Daoy (cell line): ENCODE measurements at regions not wholly inside any gene's neighbourhood (a gene's known extent, or its start where the extent isn't known, plus 50 kb on each side); places are given as distances from the start of the nearest gene placed in this dataset.
A peak's percentile ranks its signal among the peaks of the same experiment; 100 is the strongest.

ENCODE experiments used
- DNase-seq: peaks from one replicate; pipeline ENCODE4 v3.0.0-alpha.2; 2015; ENCODE audit warnings: low read depth

- DNase-seq = no peak
Measured at GRCh38 chr20:12891643-12892042, 117.1 kb upstream of the SPTLC3 start.

DNA sequence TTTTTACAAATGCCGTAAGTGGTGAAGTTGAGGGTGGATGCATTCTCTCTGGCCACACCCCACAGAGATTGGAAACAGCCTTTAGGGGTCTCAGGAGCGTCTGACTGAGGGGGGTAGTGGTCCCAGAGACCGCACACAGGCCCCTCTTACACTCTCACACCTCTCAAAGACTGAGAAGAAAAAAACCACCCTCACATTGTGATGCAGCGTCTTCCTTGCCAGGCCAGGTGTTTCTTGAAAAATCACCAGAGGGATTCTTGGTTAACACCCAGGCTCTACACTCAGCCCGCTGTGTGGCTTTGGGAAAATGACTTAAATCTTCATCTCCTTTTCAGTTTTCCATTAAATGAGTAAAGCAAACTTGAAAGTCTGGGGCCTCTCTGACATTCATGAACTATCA, 115.8 kb upstream of the SPTLC3 start:
- no peak for DNase-seq

DNA sequence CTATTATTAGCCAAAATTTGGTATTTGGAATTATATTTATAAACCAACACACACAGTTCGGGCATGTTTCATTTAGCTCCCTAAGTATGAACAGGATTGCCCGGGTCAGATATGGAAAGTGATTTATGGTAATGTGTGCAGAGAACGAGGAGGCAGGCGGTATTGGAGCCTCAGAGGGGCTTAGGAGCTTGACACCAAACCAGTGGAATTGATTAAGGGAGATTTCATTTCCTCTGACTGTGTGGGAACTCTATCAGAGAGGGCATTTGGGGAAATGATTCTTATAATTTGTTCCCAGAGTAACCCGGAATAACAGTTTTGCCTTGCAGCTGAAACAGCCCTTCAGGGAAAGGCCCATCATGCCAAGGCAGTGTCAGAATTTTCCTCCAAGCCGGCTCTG, 115.1 kb upstream of the SPTLC3 start:
- no peak for DNase-seq

GRCh38 chr20:12894089-12894488, 114.7 kb upstream of the SPTLC3 start:
- no peak for DNase-seq

DNA sequence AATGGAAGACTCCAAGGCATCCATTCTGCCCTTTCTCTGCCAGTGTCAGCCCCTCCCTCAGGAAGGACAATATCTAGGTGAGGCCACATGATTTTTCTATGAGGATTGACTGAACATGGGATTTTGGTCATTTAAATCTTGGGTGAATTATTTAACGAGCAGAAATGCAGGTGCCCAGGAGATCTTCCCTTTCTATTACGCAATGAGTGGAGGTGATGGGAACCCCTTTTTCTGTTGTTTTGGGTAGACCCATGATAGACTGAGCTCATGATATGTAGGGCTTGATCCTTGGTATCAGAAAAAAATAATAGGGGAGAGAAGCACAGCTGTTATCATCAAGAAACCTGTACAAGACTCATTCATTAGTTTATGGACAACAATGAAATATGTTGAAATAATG, 112.6 kb upstream of the SPTLC3 start:
- no peak for DNase-seq

GRCh38 chr20:12902992-12903391, 105.8 kb upstream of the SPTLC3 start:
- DNase-seq = no peak

DNA sequence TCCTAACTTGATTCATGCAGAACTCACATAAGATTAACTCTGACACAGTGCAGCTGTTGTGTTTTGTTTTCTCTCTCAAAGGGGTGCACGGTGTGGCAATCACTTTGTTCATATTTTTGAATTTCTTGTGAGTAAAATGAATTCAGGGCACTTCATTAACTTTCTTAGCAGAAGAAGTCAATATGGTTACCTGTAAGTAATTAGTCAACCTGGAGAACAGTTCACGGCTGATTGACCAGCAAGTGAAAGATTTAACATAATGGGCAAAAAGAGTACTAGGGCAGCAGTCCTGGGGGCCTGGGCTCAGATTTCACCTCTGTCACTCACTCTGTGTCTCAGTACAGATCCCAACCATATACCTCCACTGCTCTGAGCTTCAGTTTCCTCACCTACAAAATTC, 102.4 kb upstream of the SPTLC3 start:
- DNase-seq = no peak

DNA sequence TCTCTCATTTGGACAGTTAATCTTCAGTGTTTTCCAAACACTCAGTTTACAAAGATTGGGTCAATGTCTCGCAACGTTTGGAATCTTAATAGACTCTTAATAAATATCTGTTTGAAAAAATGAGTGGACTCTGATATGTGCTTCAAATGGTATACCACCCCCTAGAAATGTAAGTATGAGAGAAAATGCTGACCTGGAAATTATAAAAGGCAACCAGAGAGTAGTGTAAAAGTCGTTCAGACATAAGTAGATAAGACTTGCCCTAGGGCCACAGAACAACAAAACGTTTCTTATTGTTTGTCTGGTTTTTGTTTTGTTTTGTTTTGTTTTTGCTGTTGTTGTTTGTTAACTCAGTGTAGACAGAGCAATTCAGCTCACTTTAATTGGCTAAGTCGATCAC, 97.4 kb upstream of the SPTLC3 start:
- no peak for DNase-seq

- DNase-seq = no peak
Measured at GRCh38 chr20:12913781-12914443, 94.9 kb upstream of the SPTLC3 start.

DNA sequence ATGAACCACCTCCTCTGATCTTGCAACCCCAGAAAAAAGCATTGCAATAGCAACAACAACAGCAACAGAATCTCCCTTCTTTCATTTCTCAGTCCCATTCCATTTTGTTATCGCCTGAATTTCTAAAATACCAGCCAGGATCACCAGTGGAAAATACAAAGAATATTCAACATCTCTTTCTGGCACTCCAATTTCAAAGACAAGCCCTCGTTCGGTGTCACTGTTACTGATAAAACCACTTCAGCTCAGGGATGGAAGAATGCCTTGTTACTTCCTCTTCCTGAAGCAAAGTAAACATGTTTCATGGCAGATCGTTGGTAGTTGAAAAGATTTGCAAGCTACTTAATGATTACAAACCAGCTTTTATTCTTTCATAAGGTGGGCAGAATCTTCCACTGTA, 94.0 kb upstream of the SPTLC3 start:
- DNase-seq = no peak

GRCh38 chr20:12916699-12917098, 92.1 kb upstream of the SPTLC3 start:
- DNase-seq = no peak

DNA sequence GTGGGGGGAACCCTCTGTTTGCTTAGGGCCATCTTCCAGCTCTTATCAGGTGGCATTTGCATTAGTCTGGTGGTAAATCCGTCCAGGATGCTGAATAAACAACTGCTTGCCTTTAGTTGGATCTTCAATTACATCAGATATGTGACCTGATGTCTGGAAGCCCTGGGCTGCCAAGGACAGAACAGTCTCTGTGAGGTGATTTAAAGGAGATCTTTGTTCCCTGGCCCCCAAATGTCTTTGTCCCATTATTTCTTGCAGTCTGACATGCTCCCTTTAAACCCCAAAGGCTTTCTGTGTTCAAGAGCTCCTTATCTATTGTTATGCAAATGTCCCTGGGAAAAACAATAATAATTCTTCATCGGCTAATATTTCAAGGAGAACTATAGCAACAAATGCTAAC, 84.6 kb upstream of the SPTLC3 start:
- DNase-seq = no peak

DNA sequence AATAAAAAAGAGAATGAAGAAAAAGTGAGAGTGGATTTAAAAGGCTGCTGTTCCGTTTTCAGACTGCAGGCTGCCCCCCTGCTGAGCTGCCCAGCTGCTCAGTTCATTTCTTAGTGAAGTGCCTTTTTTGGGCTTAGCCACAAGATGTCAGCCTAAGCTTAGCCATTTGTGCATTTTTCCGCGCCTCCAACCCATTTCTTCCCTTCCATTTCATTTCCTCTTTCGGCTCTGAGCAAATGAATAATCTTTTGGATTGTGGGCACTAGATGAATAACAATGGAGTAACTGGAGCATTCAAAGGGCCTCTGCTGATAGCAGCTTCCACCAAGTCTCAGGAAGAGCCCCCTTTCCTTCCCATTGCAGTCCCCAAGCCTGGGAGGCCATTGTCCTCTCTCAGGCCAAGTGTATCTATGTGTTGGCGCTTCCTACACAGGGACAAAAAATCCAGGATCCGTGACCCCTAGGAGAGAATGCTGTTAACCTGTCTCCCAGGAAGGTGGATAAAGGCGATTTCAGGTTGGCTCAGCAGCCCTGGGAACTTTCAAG, 83.5 kb upstream of the SPTLC3 start:
- peak; percentile 83 for DNase-seq

DNA sequence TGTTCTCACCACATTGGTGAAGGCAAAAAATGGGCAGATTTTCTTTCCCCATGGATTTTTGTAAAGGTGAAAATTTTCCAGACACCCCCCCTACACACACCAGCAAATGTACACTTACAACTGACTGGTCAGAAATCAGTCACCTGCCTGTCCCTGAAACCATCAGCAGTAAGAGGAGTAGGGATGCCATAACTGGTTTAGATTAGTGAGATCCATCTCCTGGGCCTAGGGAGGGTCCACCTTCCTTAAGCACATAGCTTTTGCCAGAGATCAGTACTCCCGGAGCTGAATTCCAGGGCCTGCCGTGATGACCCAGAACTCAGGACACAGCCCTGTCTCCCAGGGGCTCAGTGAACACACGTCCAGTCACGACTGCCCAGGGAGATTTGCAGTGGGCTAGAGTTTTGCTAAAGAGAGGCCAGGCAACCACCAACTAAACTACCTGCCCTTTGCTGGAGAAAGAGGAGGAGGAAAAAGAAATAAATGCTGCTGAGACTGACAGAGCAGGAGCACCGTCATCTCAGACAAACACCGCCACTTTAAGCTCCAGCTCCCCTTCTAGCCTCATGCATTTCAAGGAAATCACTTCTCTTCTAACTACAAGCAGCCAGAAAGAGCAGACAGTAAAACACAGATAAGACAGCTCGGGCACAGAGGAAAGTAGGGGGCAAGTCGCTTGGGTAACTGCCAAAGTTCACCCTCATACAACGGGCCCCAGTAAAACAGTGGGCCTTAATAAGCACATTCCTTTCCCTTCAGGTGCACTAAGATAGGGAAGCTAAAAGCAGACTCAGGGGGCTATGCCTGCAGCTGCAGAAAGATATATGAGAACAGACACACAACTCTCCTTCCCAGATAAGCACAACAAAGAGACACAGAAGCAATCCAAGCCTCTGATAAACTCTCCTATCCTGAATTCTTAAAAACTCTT, 82.6 kb upstream of the SPTLC3 start:
- no peak for DNase-seq

DNA sequence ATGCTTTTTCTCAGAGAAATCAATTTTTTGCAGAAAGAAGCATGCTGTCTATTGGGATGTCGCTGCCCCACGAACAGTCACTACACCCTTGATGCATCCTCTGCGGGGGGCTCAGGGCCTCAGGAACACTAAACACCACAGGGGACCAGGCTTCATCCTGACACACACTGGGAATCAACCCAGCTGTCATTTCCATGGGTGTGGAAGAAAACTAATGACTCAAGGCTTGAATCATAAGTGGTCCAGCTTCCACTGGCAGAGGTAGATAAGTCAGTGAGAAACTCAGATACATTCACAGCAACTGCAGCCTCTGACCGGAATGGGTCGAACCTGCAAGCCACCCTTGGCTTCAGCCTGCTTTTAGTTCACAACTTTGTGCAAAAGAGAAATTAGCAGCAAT, 81.3 kb upstream of the SPTLC3 start:
- DNase-seq = peak; percentile 78

- no peak for DNase-seq
Measured at GRCh38 chr20:12928358-12928754, 80.4 kb upstream of the SPTLC3 start.

- peak; percentile 79 for DNase-seq
Measured at GRCh38 chr20:12928755-12929401, 79.9 kb upstream of the SPTLC3 start.

GRCh38 chr20:12936020-12936419, 72.8 kb upstream of the SPTLC3 start:
- DNase-seq = no peak

- no peak for DNase-seq
Measured at GRCh38 chr20:12936524-12936923, 72.2 kb upstream of the SPTLC3 start.

GRCh38 chr20:12941025-12941424, 67.7 kb upstream of the SPTLC3 start:
- DNase-seq = no peak

DNA sequence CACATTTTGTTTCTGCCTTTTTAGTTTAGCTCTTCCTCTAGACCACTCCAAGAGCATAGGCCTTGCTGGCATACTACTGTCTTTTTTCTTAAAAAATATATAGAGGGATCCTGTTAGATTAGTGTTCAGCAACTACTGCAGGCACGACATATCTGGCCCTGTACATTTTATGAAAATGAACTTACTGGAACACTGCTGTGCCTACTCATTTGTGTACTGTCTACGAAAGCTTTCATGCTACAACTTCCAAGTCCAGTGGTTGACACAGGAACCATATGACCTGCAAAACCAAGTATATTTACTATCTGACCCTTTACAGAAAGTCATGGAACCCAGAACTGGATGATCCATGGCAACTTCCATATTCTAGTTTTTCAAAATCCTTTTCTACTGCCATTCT, 66.6 kb upstream of the SPTLC3 start:
- no peak for DNase-seq

DNA sequence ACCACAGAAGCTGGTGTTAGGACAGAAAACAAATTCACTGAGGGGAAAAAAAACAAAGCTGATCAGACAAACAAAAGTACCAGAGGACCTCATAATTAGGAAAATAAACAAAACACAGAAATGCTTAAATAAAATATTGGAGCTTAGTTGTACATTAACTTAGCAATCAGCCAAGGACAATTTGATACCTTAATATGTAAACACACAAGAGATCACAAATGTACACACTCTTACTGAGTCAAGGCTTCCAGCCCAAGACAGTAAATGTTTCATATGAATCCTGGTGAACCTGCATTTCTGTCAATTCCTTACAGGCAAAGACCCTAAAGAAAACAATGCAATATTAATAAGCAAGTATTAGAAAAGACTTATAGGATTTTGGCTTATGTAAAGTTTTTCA, 62.0 kb upstream of the SPTLC3 start:
- DNase-seq = no peak

DNA sequence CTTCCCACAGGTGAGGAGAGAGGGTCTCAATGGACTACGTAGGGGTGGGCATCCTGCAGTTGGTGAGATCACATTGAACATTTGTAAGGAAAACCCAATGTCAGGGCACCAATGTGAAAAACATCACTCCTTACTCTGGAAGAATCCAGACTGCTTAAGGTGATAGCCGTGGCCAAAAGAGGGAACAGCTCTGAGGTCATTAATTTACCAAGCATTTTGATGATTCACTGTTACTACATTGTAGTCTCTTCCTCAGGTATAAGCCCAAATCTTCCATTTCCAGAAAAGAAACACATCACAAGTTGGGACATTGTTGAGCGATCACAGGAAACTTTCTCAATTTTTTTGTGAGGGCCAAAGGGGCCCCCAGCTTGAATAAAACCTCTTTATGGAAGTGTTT, 61.1 kb upstream of the SPTLC3 start:
- DNase-seq = no peak
